Body of pancreas (tissue), 4 donors: ENCODE measurements at regions not wholly inside any gene's neighbourhood (a gene's known extent, or its start where the extent isn't known, plus 50 kb on each side); places are given as distances from the start of the nearest gene placed in this dataset.

Experiments used
- ATAC-seq: fragments of 150-250 bp; one replicate; pipeline ENCODE4 v1.9.1; 2016
- DNase-seq, 4 donors: peaks; one replicate each; pipeline ENCODE4 v3.0.0-alpha.2; 2019
- H3K27ac ChIP-seq, 4 donors: fragments of 200-600 bp; sonication (generic); 1 replicate in 3 of 4; 2 replicates in 1 of 4; pipeline versions ENCODE4 v1.5.1 to v1.6.1; 2016 to 2019; ENCODE audit warnings: mild to moderate bottlenecking in 1 of 4, mixed read lengths in 1 of 4, moderate library complexity in 1 of 4
- H3K27me3 ChIP-seq, 2 donors: fragments of 200-600 bp; sonication (generic); one replicate each; pipeline ENCODE4 v1.6.0; 2016; ENCODE audit warnings: mild to moderate bottlenecking in 1 of 2
- H3K36me3 ChIP-seq, 2 donors: fragments of 200-600 bp; sonication (generic); replicated peaks in 1 of 2; 2 replicates each; pipeline ENCODE4 v1.5.1; 2016; ENCODE audit warnings: low read depth in 2 of 2; ENCODE audit not compliant: insufficient read depth in 1 of 2
- H3K4me1 ChIP-seq: fragments of 200-600 bp; sonication (generic); one replicate; pipeline ENCODE4 v1.6.0; 2016
- H3K4me3 ChIP-seq, 2 donors: fragments of 200-600 bp; sonication (generic); 1 replicate in 1 of 2; 2 replicates in 1 of 2; pipeline ENCODE4 v1.5.1; 2016 to 2019
- H3K9me3 ChIP-seq, 3 donors: fragments of 200-600 bp; sonication (generic); 1 replicate in 2 of 3; 2 replicates in 1 of 3; pipeline ENCODE4 v1.5.1; 2016
- POLR2A ChIP-seq, 3 donors: fragments of 450-650 bp; IDR thresholded peaks; one replicate each; pipeline ENCODE4 v1.6.1; 2016; ENCODE audit warnings: antibody characterized with exemption in 3 of 3, mild to moderate bottlenecking in 2 of 3
- WGBS, 2 donors: methylation state at CpG; one replicate each; pipeline ENCODE4 v1.1.5; 2017; 5-methylcytosine and 5-hydroxymethylcytosine counted together
- intact Hi-C: fragments of 100-400 bp; cut with DNase I; formaldehyde crosslinking; loops from one replicate; pipeline ENCODE4 v1.15.1; 2023
- TF ChIP-seq, protein P1 (sequence below), 7 experiments: fragments of 450-650 bp in 4 of 7; fragments of 200-600 bp in 3 of 7; sonication (generic) in 3 of 7; IDR thresholded peaks; one replicate each; pipeline ENCODE4 v1.5.1; 2016 to 2019; ENCODE audit warnings: antibody characterized with exemption in 7 of 7

- TF ChIP-seq POLR2A (IDR thresholded peaks at IDR 0.05): no peak
- TF ChIP-seq, protein P1, sequence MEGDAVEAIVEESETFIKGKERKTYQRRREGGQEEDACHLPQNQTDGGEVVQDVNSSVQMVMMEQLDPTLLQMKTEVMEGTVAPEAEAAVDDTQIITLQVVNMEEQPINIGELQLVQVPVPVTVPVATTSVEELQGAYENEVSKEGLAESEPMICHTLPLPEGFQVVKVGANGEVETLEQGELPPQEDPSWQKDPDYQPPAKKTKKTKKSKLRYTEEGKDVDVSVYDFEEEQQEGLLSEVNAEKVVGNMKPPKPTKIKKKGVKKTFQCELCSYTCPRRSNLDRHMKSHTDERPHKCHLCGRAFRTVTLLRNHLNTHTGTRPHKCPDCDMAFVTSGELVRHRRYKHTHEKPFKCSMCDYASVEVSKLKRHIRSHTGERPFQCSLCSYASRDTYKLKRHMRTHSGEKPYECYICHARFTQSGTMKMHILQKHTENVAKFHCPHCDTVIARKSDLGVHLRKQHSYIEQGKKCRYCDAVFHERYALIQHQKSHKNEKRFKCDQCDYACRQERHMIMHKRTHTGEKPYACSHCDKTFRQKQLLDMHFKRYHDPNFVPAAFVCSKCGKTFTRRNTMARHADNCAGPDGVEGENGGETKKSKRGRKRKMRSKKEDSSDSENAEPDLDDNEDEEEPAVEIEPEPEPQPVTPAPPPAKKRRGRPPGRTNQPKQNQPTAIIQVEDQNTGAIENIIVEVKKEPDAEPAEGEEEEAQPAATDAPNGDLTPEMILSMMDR (IDR thresholded peaks at IDR 0.05): no peak
- no peaks in the 10 kb centered on the region for H3K4me1 ChIP-seq
- ATAC-seq: no peak
- DNase-seq: no peak
- 63 to 66% methylated on average over 4 of the region's 4 CpGs for WGBS, 2 donors
- H3K4me3 ChIP-seq: no peak overlapping the region
- H3K27me3 ChIP-seq: no peaks in the 10 kb centered on the region
- H3K27ac ChIP-seq: no peak overlapping the region
- intact Hi-C loops: no loop called here
- no peaks in the 10 kb centered on the region for H3K9me3 ChIP-seq
- no peaks in the 10 kb centered on the region for H3K36me3 ChIP-seq
Observed at GRCh38 chr20:43379239-43379917, 78.3 kb upstream of the SRSF6 start.

DNA sequence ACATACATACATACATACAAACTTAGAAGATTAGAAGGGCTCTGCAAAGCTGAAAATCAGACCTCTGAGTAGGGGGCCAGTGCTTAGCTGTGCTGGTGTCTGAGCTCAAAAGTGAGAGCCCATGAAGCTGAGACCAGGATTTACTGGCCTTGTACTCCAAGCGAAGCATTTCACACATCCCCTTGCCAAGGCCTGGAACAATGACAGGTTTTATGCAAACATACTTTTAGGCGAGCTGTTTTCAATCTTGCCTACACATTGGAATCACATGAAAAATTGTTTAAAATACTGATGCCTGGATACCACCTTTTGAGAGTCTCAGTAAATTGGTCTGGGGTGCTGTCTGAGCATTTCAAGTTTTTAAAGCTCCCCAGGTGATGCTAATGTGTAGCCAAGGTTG, 80.9 kb upstream of the SRSF6 start:
- Histone ChIP-seq H3K9me3 (no peaks in the 10 kb centered on the region), H3K4me3 (no peak overlapping the region), H3K27me3 (no peaks in the 10 kb centered on the region), H3K4me1 (no peaks in the 10 kb centered on the region), H3K27ac (no peak overlapping the region), H3K36me3 (no peaks in the 10 kb centered on the region)
- TF ChIP-seq POLR2A (IDR thresholded peaks at IDR 0.05): no peak
- TF ChIP-seq, protein P1 (IDR thresholded peaks at IDR 0.05): no peak
- intact Hi-C loops: no loop called here
- 29 to 42% methylated on average over 2 of the region's 2 CpGs for WGBS, 2 donors
- ATAC-seq: no peak
- no peak for DNase-seq

- DNase-seq: no peak
- no peak for ATAC-seq
- Histone ChIP-seq H3K4me3 (no peak overlapping the region), H3K4me1 (no peaks in the 10 kb centered on the region), H3K27me3 (no peaks in the 10 kb centered on the region), H3K36me3 (no peaks in the 10 kb centered on the region), H3K27ac (no peak overlapping the region), H3K9me3 (no peaks in the 10 kb centered on the region)
- intact Hi-C loops: no loop called here
- no peak for TF ChIP-seq POLR2A (IDR thresholded peaks at IDR 0.05)
- TF ChIP-seq, protein P1 (IDR thresholded peaks at IDR 0.05): no peak
- 50 to 55% methylated on average over 1 of the region's 1 CpG for WGBS, 2 donors
Observed at GRCh38 chr20:43375591-43375990, 82.1 kb upstream of the SRSF6 start.

- Histone ChIP-seq H3K4me3 (no peak overlapping the region), H3K4me1 (no peaks in the 10 kb centered on the region), H3K27me3 (no peaks in the 10 kb centered on the region), H3K9me3 (no peaks in the 10 kb centered on the region), H3K27ac (no peak overlapping the region), H3K36me3 (no peaks in the 10 kb centered on the region)
- intact Hi-C loops: no loop called here
- no peak for ATAC-seq
- no peak for DNase-seq
- no peak for TF ChIP-seq POLR2A (IDR thresholded peaks at IDR 0.05)
- TF ChIP-seq, protein P1 (IDR thresholded peaks at IDR 0.05): no peak
- WGBS, 2 donors: 63 to 64% methylated on average over 5 of the region's 5 CpGs
Observed at GRCh38 chr20:43372051-43372450, 85.6 kb upstream of the SRSF6 start.

- TF ChIP-seq, protein P1 (IDR thresholded peaks at IDR 0.05): no peak
- TF ChIP-seq POLR2A (IDR thresholded peaks at IDR 0.05): no peak
- Histone ChIP-seq H3K27me3 (no peaks in the 10 kb centered on the region), H3K4me1 (no peaks in the 10 kb centered on the region), H3K9me3 (no peaks in the 10 kb centered on the region), H3K27ac (no peak overlapping the region), H3K4me3 (no peak overlapping the region), H3K36me3 (no peaks in the 10 kb centered on the region)
- DNase-seq (no peak), ATAC-seq (no peak)
- WGBS, 2 donors: 30 to 40% methylated on average over 10 of the region's 10 CpGs
- intact Hi-C loops: no loop called here
Observed at GRCh38 chr20:43365691-43366090, 92.0 kb upstream of the SRSF6 start.
